ENCODE measurements at regions not wholly inside any gene's neighbourhood (a gene's known extent, or its start where the extent isn't known, plus 50 kb on each side); places are given as distances from the start of the nearest gene placed in this dataset.

DNA sequence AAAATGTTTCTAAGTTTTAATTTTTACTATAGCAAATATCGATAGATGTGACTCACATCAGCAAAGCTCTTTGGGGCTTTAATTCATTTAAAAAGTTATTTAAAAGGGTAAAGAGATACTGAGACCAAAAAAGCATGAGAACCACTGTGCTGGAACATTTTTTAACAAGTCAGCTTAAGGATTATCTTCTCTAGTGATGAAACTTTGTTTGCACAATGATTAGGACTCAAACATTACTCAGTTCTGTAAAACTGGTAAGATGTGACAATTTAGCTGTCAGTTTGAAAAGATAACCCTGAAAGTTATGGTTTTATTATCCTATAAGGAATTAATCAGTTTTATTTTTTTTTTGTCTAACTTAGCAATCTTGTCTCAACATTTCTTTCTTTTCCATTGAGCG is 301.4 kb downstream of the TSN start:
- TF ChIP-seq, protein P1, sequence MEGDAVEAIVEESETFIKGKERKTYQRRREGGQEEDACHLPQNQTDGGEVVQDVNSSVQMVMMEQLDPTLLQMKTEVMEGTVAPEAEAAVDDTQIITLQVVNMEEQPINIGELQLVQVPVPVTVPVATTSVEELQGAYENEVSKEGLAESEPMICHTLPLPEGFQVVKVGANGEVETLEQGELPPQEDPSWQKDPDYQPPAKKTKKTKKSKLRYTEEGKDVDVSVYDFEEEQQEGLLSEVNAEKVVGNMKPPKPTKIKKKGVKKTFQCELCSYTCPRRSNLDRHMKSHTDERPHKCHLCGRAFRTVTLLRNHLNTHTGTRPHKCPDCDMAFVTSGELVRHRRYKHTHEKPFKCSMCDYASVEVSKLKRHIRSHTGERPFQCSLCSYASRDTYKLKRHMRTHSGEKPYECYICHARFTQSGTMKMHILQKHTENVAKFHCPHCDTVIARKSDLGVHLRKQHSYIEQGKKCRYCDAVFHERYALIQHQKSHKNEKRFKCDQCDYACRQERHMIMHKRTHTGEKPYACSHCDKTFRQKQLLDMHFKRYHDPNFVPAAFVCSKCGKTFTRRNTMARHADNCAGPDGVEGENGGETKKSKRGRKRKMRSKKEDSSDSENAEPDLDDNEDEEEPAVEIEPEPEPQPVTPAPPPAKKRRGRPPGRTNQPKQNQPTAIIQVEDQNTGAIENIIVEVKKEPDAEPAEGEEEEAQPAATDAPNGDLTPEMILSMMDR (IDR thresholded peaks at IDR 0.05; ENCODE audit: insufficient read depth, low read length), result no peak
- no peak for TF ChIP-seq POLR2AphosphoS5 (IDR thresholded peaks at IDR 0.05; ENCODE audit: low read depth)

Measured in HL-60 (cell line).